HCT116 (cell line): ENCODE measurements at regions not wholly inside any gene's neighbourhood (a gene's known extent, or its start where the extent isn't known, plus 50 kb on each side); places are given as distances from the start of the nearest gene placed in this dataset.

Experiments used
- ATAC-seq: fragments of 200-7000 bp; cut with Tn5 transposase; 2 replicates; pipeline ENCODE4 v1.9.1; 2020; ENCODE audit warnings: mild to moderate bottlenecking, moderate library complexity
- BruUV-seq: library from RNA; stranded (reverse); fragments of 400-500 nt; replicated peaks from 2 replicates; lab custom pipeline; 2021; lab: Mats Ljungman, UMichigan
- CTCF ChIA-PET: fragments of 300-600 bp; sonication (Branson Sonifier 250); formaldehyde crosslinking; loops from one replicate; lab custom pipeline; 2021; ENCODE audit warnings: antibody characterized with exemption; lab: Charles Lee
- POLR2A ChIA-PET: fragments of 300-600, 350-600 bp; sonication (Branson Sonifier 250); formaldehyde crosslinking; loops from one replicate; lab custom pipeline; 2021; ENCODE audit warnings: antibody characterized with exemption; lab: Charles Lee
- RAD21 ChIA-PET, 2 experiments: fragments of 300-600 bp; sonication (Branson Sonifier 250); formaldehyde crosslinking; loops; one replicate each; lab custom pipeline; 2023; ENCODE audit warnings: low total read pairs in 2 of 2; ENCODE audit not compliant: uncharacterized antibody in 2 of 2, unreplicated experiment in 2 of 2, low non-redundant PET in 1 of 2; lab: Charles Lee
- DNase-seq: peaks from one replicate; pipeline ENCODE4 v3.0.0-alpha.2; 2010; ENCODE audit warnings: low read depth, low spot score
- H2AFZ ChIP-seq: fragments of 200-600 bp; shearing (Covaris generic), sonication (generic); 2 replicates; pipeline ENCODE4 v1.6.1; 2017; ENCODE audit warnings: low read depth, mixed run types, mixed read lengths, antibody characterized with exemption, low read length; ENCODE audit not compliant: poor library complexity, severe bottlenecking
- H3K27ac ChIP-seq: 2 replicates; pipeline ENCODE4 v1.5.1; 2012; ENCODE audit warnings: low read depth, low read length
- H3K27me3 ChIP-seq: fragments of 200-600 bp; sonication (generic); 2 replicates; pipeline ENCODE4 v1.6.1; 2016; ENCODE audit warnings: mixed run types, low read length, mixed read lengths; ENCODE audit not compliant: insufficient read depth
- H3K36me3 ChIP-seq, 2 experiments: fragments of 200-500 bp in 1 of 2; fragments of 200-600 bp in 1 of 2; sonication (Bioruptor generic) in 1 of 2; sonication (generic) in 1 of 2; 2 replicates each; pipeline versions ENCODE4 v1.5.1 to v1.6.1; 2014 to 2016; ENCODE audit warnings: low read length in 2 of 2, inconsistent platforms in 1 of 2, mixed read lengths in 1 of 2, mixed run types in 1 of 2; ENCODE audit not compliant: insufficient read depth in 2 of 2, control insufficient read depth in 1 of 2
- H3K4me1 ChIP-seq, 2 experiments: fragments of 200-600 bp in 1 of 2; sonication (generic) in 1 of 2; 2 replicates each; pipeline versions ENCODE4 v1.5.1 to v1.6.1; 2012 to 2017; ENCODE audit warnings: low read length in 2 of 2, inconsistent platforms in 1 of 2, mild to moderate bottlenecking in 1 of 2, mixed read lengths in 1 of 2, mixed run types in 1 of 2, moderate library complexity in 1 of 2; ENCODE audit not compliant: insufficient read depth in 2 of 2, control insufficient read depth in 1 of 2
- H3K4me2 ChIP-seq: fragments of 200-600 bp; sonication (generic); 2 replicates; pipeline ENCODE4 v1.6.1; 2017; ENCODE audit warnings: mixed run types, low read length, mixed read lengths
- H3K4me3 ChIP-seq, 2 experiments: fragments of 200-600 bp in 1 of 2; sonication (generic) in 1 of 2; replicated peaks in 1 of 2; 2 replicates each; pipeline ENCODE4 v1.5.1; 2011 to 2016; ENCODE audit warnings: low read length in 2 of 2, control low read depth in 1 of 2, low read depth in 1 of 2, mild to moderate bottlenecking in 1 of 2, mixed read lengths in 1 of 2, mixed run types in 1 of 2
- H3K79me2 ChIP-seq: fragments of 200-600 bp; sonication (generic); 2 replicates; pipeline ENCODE4 v1.6.1; 2017; ENCODE audit warnings: mild to moderate bottlenecking, mixed run types, low read length, moderate library complexity, mixed read lengths; ENCODE audit not compliant: insufficient read depth
- H3K9ac ChIP-seq: fragments of 200-600 bp; sonication (generic); 2 replicates; pipeline ENCODE4 v1.6.1; 2016; ENCODE audit warnings: low read length, mixed read lengths
- H3K9me2 ChIP-seq: fragments of 200-600 bp; sonication (generic), shearing (Covaris generic); 2 replicates; pipeline ENCODE4 v1.6.1; 2017; ENCODE audit warnings: mixed run types, mild to moderate bottlenecking, moderate library complexity; ENCODE audit not compliant: insufficient read depth
- H3K9me3 ChIP-seq, 2 experiments: fragments of 200-500 bp in 1 of 2; fragments of 200-600 bp in 1 of 2; sonication (Bioruptor generic) in 1 of 2; sonication (generic) in 1 of 2; 2 replicates each; pipeline ENCODE4 v1.6.1; 2014 to 2017; ENCODE audit warnings: low read length in 2 of 2, mixed read lengths in 2 of 2, inconsistent platforms in 1 of 2, low read depth in 1 of 2, mild to moderate bottlenecking in 1 of 2, mixed run types in 1 of 2, moderate library complexity in 1 of 2; ENCODE audit not compliant: control insufficient read depth in 1 of 2, insufficient read depth in 1 of 2
- H4K20me1 ChIP-seq: fragments of 200-600 bp; sonication (generic), shearing (Covaris generic); 2 replicates; pipeline ENCODE4 v1.6.1; 2017; ENCODE audit warnings: mixed run types, mild to moderate bottlenecking, moderate library complexity; ENCODE audit not compliant: insufficient read depth
- CBX3 ChIP-seq: IDR thresholded peaks from 2 replicates; pipeline ENCODE4 v1.6.1; 2012; ENCODE audit warnings: low read depth
- CTCF ChIP-seq, 3 experiments: fragments of 200-600 bp in 1 of 3; sonication (generic) in 1 of 3; IDR thresholded peaks in 2 of 3; conservative IDR thresholded peaks in 1 of 3; 2 replicates each; pipeline ENCODE4 v1.5.1; 2012 to 2017; ENCODE audit warnings: low read depth in 2 of 3, low read length in 2 of 3, antibody characterized with exemption in 1 of 3, borderline replicate concordance in 1 of 3, control low read depth in 1 of 3, mild to moderate bottlenecking in 1 of 3, mixed read lengths in 1 of 3, mixed run types in 1 of 3, moderate library complexity in 1 of 3; ENCODE audit not compliant: insufficient read depth in 1 of 3
- JUND ChIP-seq: IDR thresholded peaks from 2 replicates; pipeline ENCODE4 v1.6.1; 2012
- POLR2A ChIP-seq: IDR thresholded peaks from 2 replicates; pipeline ENCODE4 v1.7.0; 2011; ENCODE audit warnings: borderline replicate concordance; ENCODE audit not compliant: insufficient read depth, insufficient read length; ENCODE audit errors: extremely low read depth
- POLR2AphosphoS5 ChIP-seq: IDR thresholded peaks from 2 replicates; pipeline ENCODE4 v1.6.1; 2011; ENCODE audit warnings: mild to moderate bottlenecking, low read depth, low read length, moderate library complexity
- RAD21 ChIP-seq: IDR thresholded peaks from 2 replicates; pipeline ENCODE4 v1.6.1; 2012; ENCODE audit warnings: low read depth, mild to moderate bottlenecking
- REST ChIP-seq: IDR thresholded peaks from 2 replicates; pipeline ENCODE4 v1.6.1; 2012; ENCODE audit warnings: low read depth
- ZFX ChIP-seq: fragments of 450-650 bp; IDR thresholded peaks from 2 replicates; pipeline ENCODE4 v1.6.1; 2017
- intact Hi-C: fragments of 100-400 bp; cut with micrococcal nuclease; formaldehyde crosslinking; loops from 2 replicates; pipeline ENCODE4 v1.10.0; 2022

- H2AFZ ChIP-seq, result no peak overlapping the region
- no peaks in the 10 kb centered on the region for H3K27me3 ChIP-seq
- CTCF ChIA-PET, result no interaction called here
- no peaks in the 10 kb centered on the region for H3K9me2 ChIP-seq
- H3K4me1 ChIP-seq, result no peaks in the 10 kb centered on the region
- BruUV-seq, result no TSS peak
- no peaks in the 10 kb centered on the region for H3K36me3 ChIP-seq
- H3K4me3 ChIP-seq, result no peak overlapping the region
- no peak for TF ChIP-seq POLR2AphosphoS5
- no peak for TF ChIP-seq REST
- TF ChIP-seq POLR2A, result no peak
- TF ChIP-seq JUND, result no peak
- TF ChIP-seq CBX3, result no peak
- no peak for TF ChIP-seq RAD21
- TF ChIP-seq ZFX, result no peak
- TF ChIP-seq CTCF (IDR thresholded peaks at IDR 0.05 in 2 of 3, conservative IDR thresholded peaks at IDR 0.05 in 1 of 3; ENCODE audit: borderline replicate concordance in 1 of 3, insufficient read depth in 1 of 3, low read depth in 2 of 3, low read length in 2 of 3), result no peak
- H3K9ac ChIP-seq, result no peak overlapping the region
- intact Hi-C loops, result no loop called here
- POLR2A ChIA-PET, result no interaction called here
- no peak for ATAC-seq
- H4K20me1 ChIP-seq, result no peaks in the 10 kb centered on the region; the same call in 1 of the 2 replicates
- DNase-seq, result no peak
- no peaks in the 10 kb centered on the region for H3K79me2 ChIP-seq
- no peaks in the 10 kb centered on the region for H3K9me3 ChIP-seq
- RAD21 ChIA-PET, result no interaction called here
- H3K4me2 ChIP-seq, result no peak overlapping the region
- no peak overlapping the region for H3K27ac ChIP-seq
Measured at GRCh38 chr2:215697003-215697402, 261.1 kb upstream of the FN1 start.
